ENCODE measurements at regions not wholly inside any gene's neighbourhood (a gene's known extent, or its start where the extent isn't known, plus 50 kb on each side); places are given as distances from the start of the nearest gene placed in this dataset.

GRCh38 chr20:58148891-58149290 is 79.6 kb downstream of the ANKRD60 start:
- Histone ChIP-seq H3K27me3 (replicated peaks in 1 of 4; ENCODE audit: control insufficient read depth in 3 of 4, extremely low read depth in 1 of 4, insufficient read depth in 3 of 4, low read length in 3 of 4) (peaks cover 0 to 12% (median 2%) of the 10 kb centered on the region in 4 experiments; a peak in 5 of 7 replicates), H4K5ac (ENCODE audit: insufficient read length, low read depth, low read length) (no peak overlapping the region), H3K9ac (replicated peaks in 1 of 4; ENCODE audit: extremely low read depth in 1 of 4, low read depth in 3 of 4, low read length in 3 of 4) (no peak overlapping the region), H3K14ac (ENCODE audit: insufficient read length) (no peak overlapping the region), H3K79me2 (ENCODE audit: control insufficient read depth in 1 of 2, insufficient read depth in 2 of 2, low read length in 2 of 2) (no peaks in the 10 kb centered on the region), H3K4me1 (replicated peaks in 1 of 4; ENCODE audit: control insufficient read depth in 3 of 4, insufficient read depth in 4 of 4, low read length in 3 of 4) (peaks cover 0 to 9% (median under 1%) of the 10 kb centered on the region in 4 experiments; a peak in 3 of 7 replicates), H3K4ac (replicated peaks; ENCODE audit: insufficient read length, low read depth, low read length) (no peak overlapping the region), H3K9me3 (ENCODE audit: insufficient read depth in 2 of 2, low read depth in 1 of 2, low read length in 1 of 2) (no peaks in the 10 kb centered on the region), H3K4me2 (ENCODE audit: insufficient read depth in 1 of 2, low read depth in 2 of 2, low read length in 2 of 2) (no peak overlapping the region), H3K4me3 (ENCODE audit: extremely low read depth in 1 of 4, insufficient read depth in 2 of 4, low read depth in 3 of 4, low read length in 4 of 4) (no peak overlapping the region), H3K79me1 (ENCODE audit: low read depth, low read length) (no peaks in the 10 kb centered on the region), H2BK120ac (replicated peaks; ENCODE audit: low read depth, low read length) (no peak overlapping the region), H3K36me3 (ENCODE audit: control insufficient read depth in 2 of 4, insufficient read depth in 4 of 4, low read length in 3 of 4) (no peaks in the 10 kb centered on the region), H4K20me1 (replicated peaks in 1 of 2; ENCODE audit: control insufficient read depth in 1 of 2, insufficient read depth in 2 of 2, low read length in 2 of 2) (no peaks in the 10 kb centered on the region), H3K56ac (replicated peaks; ENCODE audit: insufficient read length, low read depth, low read length) (no peak overlapping the region), H2AK5ac (ENCODE audit: low read depth, low read length) (no peak overlapping the region), H3K23ac (ENCODE audit: insufficient read length) (no peak overlapping the region), H3K23me2 (ENCODE audit: low read depth, low read length) (peaks cover 3% of the 10 kb centered on the region; the same call in 1 of the 2 replicates), H2BK12ac (ENCODE audit: low read depth, low read length) (no peak overlapping the region), H2AFZ (ENCODE audit: low read length) (no peak overlapping the region), H2BK15ac (ENCODE audit: low read length) (no peak overlapping the region), H4K8ac (ENCODE audit: extremely low read depth, insufficient read depth, low read length) (no peak overlapping the region), H3K27ac (ENCODE audit: low read depth, low read length) (no peak overlapping the region), H2BK5ac (ENCODE audit: low read depth, low read length) (no peak overlapping the region), H3K18ac (ENCODE audit: extremely low read depth, low read length) (no peak overlapping the region), H4K91ac (replicated peaks; ENCODE audit: insufficient read length, low read length) (no peak overlapping the region), H2BK20ac (ENCODE audit: low read length) (no peak overlapping the region)
- ChIA-PET POLR2A (ENCODE audit: partially characterized antibody) (no interaction called here), CTCF (ENCODE audit: partially characterized antibody) (interaction anchor here (0.6 to 1.9 kb wide), 3 partner anchors 9 to 61 kb away, joined by 3 to 6 read pairs (median 3); no protein-coding TSS in a partner anchor)
- 81% methylated on average over 8 of the region's 8 CpGs; no CpG with 5 or more reads in 1 of the 2 experiments for WGBS, 2 experiments (ENCODE audit: extremely low coverage in 1 of 2, insufficient coverage in 1 of 2, insufficient read length in 1 of 2, insufficient replicate concordance in 2 of 2, low coverage in 1 of 2, low lambda C conversion rate in 2 of 2, missing lambda C conversion rate in 1 of 2)
- no peak for TF ChIP-seq JUND (IDR thresholded peaks at IDR 0.05; ENCODE audit: low read length)
- no peak for TF ChIP-seq RAD21 (IDR thresholded peaks at IDR 0.05 in 1 of 2, conservative IDR thresholded peaks at IDR 0.05 in 1 of 2; ENCODE audit: low read depth in 2 of 2, low read length in 2 of 2)
- TF ChIP-seq CHD2 (IDR thresholded peaks at IDR 0.05; ENCODE audit: low read length) = no peak
- no peak for TF ChIP-seq SIRT6 (IDR thresholded peaks at IDR 0.05; ENCODE audit: low read length)
- TF ChIP-seq GABPA (IDR thresholded peaks at IDR 0.05; ENCODE audit: borderline replicate concordance, insufficient read depth, low read length) = no peak
- no peak for TF ChIP-seq EZH2 (IDR thresholded peaks at IDR 0.05; ENCODE audit: low read depth, low read length, severe bottlenecking)
- TF ChIP-seq EGR1 (IDR thresholded peaks at IDR 0.05; ENCODE audit: borderline replicate concordance, low read depth, low read length) = no peak
- DNase-seq (ENCODE audit: low read depth in 1 of 2, low spot score in 2 of 2) = no peak
- no peak for FAIRE-seq

Data from H1 (cell line).